ENCODE measurements at regions not wholly inside any gene's neighbourhood (a gene's known extent, or its start where the extent isn't known, plus 50 kb on each side); places are given as distances from the start of the nearest gene placed in this dataset.
"Not testable (repeated sequence)": the region's sequence is repeated elsewhere in the genome, so short reads cannot be mapped to it uniquely, and the experiment has no call there.

GRCh38 chr11:29606330-29607031, 410.3 kb downstream of the KCNA4 start:
- Histone ChIP-seq H3K4me1 (ENCODE audit: control insufficient read depth, low read length) (no peaks in the 10 kb centered on the region), H3K9me2 (replicated peaks; ENCODE audit: control insufficient read depth, low read length) (no peaks in the 10 kb centered on the region), H3K27me3 (ENCODE audit: control insufficient read depth, low read length) (no peaks in the 10 kb centered on the region), H3K4me3 (ENCODE audit: low read length) (no peak overlapping the region), H3K27ac (ENCODE audit: low read depth, low read length) (no peak overlapping the region), H3K9me3 (ENCODE audit: control insufficient read depth, insufficient read depth, low read length) (no peaks in the 10 kb centered on the region), H3K36me3 (ENCODE audit: control insufficient read depth, low read length) (no peaks in the 10 kb centered on the region), H4K20me1 (ENCODE audit: control insufficient read depth, insufficient read depth, low read depth, low read length) (no peaks in the 10 kb centered on the region), H3K79me2 (ENCODE audit: control insufficient read depth, low read length) (no peaks in the 10 kb centered on the region), H3K4me2 (ENCODE audit: low read length) (no peak overlapping the region), H3F3A (ENCODE audit: control insufficient read depth, insufficient read depth) (no peaks in the 10 kb centered on the region)
- no peak for TF ChIP-seq EZH2phosphoT487 (IDR thresholded peaks at IDR 0.05; ENCODE audit: borderline replicate concordance, low read length)
- no peak for TF ChIP-seq CTCF (IDR thresholded peaks at IDR 0.05; ENCODE audit: low read depth, low read length, poor library complexity, severe bottlenecking)

GRCh38 chr11:29600151-29600575, 416.7 kb downstream of the KCNA4 start:
- H3K4me1 ChIP-seq (ENCODE audit: control insufficient read depth, low read length); H3K9me2 ChIP-seq (replicated peaks; ENCODE audit: control insufficient read depth, low read length); H3K27me3 ChIP-seq (ENCODE audit: control insufficient read depth, low read length); H3K36me3 ChIP-seq (ENCODE audit: control insufficient read depth, low read length); H3K4me3 ChIP-seq (ENCODE audit: low read length); H4K20me1 ChIP-seq (ENCODE audit: control insufficient read depth, insufficient read depth, low read depth, low read length); H3K79me2 ChIP-seq (ENCODE audit: control insufficient read depth, low read length); H3K27ac ChIP-seq (ENCODE audit: low read depth, low read length); H3F3A ChIP-seq (ENCODE audit: control insufficient read depth, insufficient read depth); H3K4me2 ChIP-seq (ENCODE audit: low read length); H3K9me3 ChIP-seq (ENCODE audit: control insufficient read depth, insufficient read depth, low read length): not testable (repeated sequence)

- Histone ChIP-seq H3K36me3 (ENCODE audit: control insufficient read depth, low read length) (no peaks in the 10 kb centered on the region), H3K4me3 (ENCODE audit: low read length) (no peak overlapping the region), H3K9me3 (ENCODE audit: control insufficient read depth, insufficient read depth, low read length) (no peaks in the 10 kb centered on the region), H3K4me2 (ENCODE audit: low read length) (no peak overlapping the region), H3K79me2 (ENCODE audit: control insufficient read depth, low read length) (no peaks in the 10 kb centered on the region), H3K27ac (ENCODE audit: low read depth, low read length) (no peak overlapping the region), H3K4me1 (ENCODE audit: control insufficient read depth, low read length) (no peaks in the 10 kb centered on the region), H4K20me1 (ENCODE audit: control insufficient read depth, insufficient read depth, low read depth, low read length) (no peaks in the 10 kb centered on the region), H3F3A (ENCODE audit: control insufficient read depth, insufficient read depth) (no peaks in the 10 kb centered on the region), H3K9me2 (replicated peaks; ENCODE audit: control insufficient read depth, low read length) (no peaks in the 10 kb centered on the region), H3K27me3 (ENCODE audit: control insufficient read depth, low read length) (no peaks in the 10 kb centered on the region)
- TF ChIP-seq EZH2phosphoT487 (IDR thresholded peaks at IDR 0.05; ENCODE audit: borderline replicate concordance, low read length) (no peak), CTCF (IDR thresholded peaks at IDR 0.05; ENCODE audit: low read depth, low read length, poor library complexity, severe bottlenecking) (no peak)
Observed at GRCh38 chr11:29584342-29584741, 432.5 kb downstream of the KCNA4 start.

- Histone ChIP-seq H3K27me3 (ENCODE audit: control insufficient read depth, low read length) (no peaks in the 10 kb centered on the region), H3K27ac (ENCODE audit: low read depth, low read length) (no peak overlapping the region), H4K20me1 (ENCODE audit: control insufficient read depth, insufficient read depth, low read depth, low read length) (no peaks in the 10 kb centered on the region), H3K4me2 (ENCODE audit: low read length) (no peak overlapping the region), H3K79me2 (ENCODE audit: control insufficient read depth, low read length) (no peaks in the 10 kb centered on the region), H3K9me3 (ENCODE audit: control insufficient read depth, insufficient read depth, low read length) (no peaks in the 10 kb centered on the region), H3K9me2 (replicated peaks; ENCODE audit: control insufficient read depth, low read length) (no peaks in the 10 kb centered on the region), H3K4me1 (ENCODE audit: control insufficient read depth, low read length) (no peaks in the 10 kb centered on the region), H3K36me3 (ENCODE audit: control insufficient read depth, low read length) (no peaks in the 10 kb centered on the region), H3K4me3 (ENCODE audit: low read length) (no peak overlapping the region), H3F3A (ENCODE audit: control insufficient read depth, insufficient read depth) (no peaks in the 10 kb centered on the region)
- no peak for TF ChIP-seq EZH2phosphoT487 (IDR thresholded peaks at IDR 0.05; ENCODE audit: borderline replicate concordance, low read length)
- TF ChIP-seq CTCF (IDR thresholded peaks at IDR 0.05; ENCODE audit: low read depth, low read length, poor library complexity, severe bottlenecking) = no peak
Observed at GRCh38 chr11:29578806-29579205, 438.0 kb downstream of the KCNA4 start.

All from DOHH2 (cell line).